Effector CD8-positive, alpha-beta T cell (primary cell): ENCODE measurements at regions not wholly inside any gene's neighbourhood (a gene's known extent, or its start where the extent isn't known, plus 50 kb on each side); places are given as distances from the start of the nearest gene placed in this dataset.

ENCODE experiments used
- DNase-seq: peaks from one replicate; lab custom pipeline; 2025; lab: John Stamatoyannopoulos, UW

GRCh38 chr10:78619115-78619851 lies 449.5 kb upstream of the ZMIZ1 start:
- DNase-seq = no peak

- no peak for DNase-seq
Measured at GRCh38 chr10:78619896-78620295, 448.9 kb upstream of the ZMIZ1 start.

GRCh38 chr10:78620985-78621799 lies 447.6 kb upstream of the ZMIZ1 start:
- no peak for DNase-seq

GRCh38 chr10:78623578-78624215 lies 445.1 kb upstream of the ZMIZ1 start:
- DNase-seq = no peak

- no peak for DNase-seq
Measured at GRCh38 chr10:78624791-78625190, 444.0 kb upstream of the ZMIZ1 start.

- no peak for DNase-seq
Measured at GRCh38 chr10:78626471-78626870, 442.3 kb upstream of the ZMIZ1 start.

GRCh38 chr10:78627254-78627795 lies 441.4 kb upstream of the ZMIZ1 start:
- no peak for DNase-seq

- no peak for DNase-seq
Measured at GRCh38 chr10:78628976-78629375, 439.8 kb upstream of the ZMIZ1 start.

GRCh38 chr10:78629773-78630172 lies 439.0 kb upstream of the ZMIZ1 start:
- no peak for DNase-seq

- DNase-seq = no peak
Measured at GRCh38 chr10:78630944-78631838, 437.6 kb upstream of the ZMIZ1 start.

GRCh38 chr10:78634389-78634815 lies 434.4 kb upstream of the ZMIZ1 start:
- no peak for DNase-seq

- DNase-seq = no peak
Measured at GRCh38 chr10:78634835-78635234, 433.9 kb upstream of the ZMIZ1 start.

- no peak for DNase-seq
Measured at GRCh38 chr10:78639629-78640028, 429.1 kb upstream of the ZMIZ1 start.

GRCh38 chr10:78640796-78641636 lies 427.8 kb upstream of the ZMIZ1 start:
- no peak for DNase-seq

GRCh38 chr10:78641693-78642092 lies 427.1 kb upstream of the ZMIZ1 start:
- DNase-seq = no peak

- no peak for DNase-seq
Measured at GRCh38 chr10:78642269-78642816, 426.4 kb upstream of the ZMIZ1 start.

- DNase-seq = no peak
Measured at GRCh38 chr10:78643513-78643912, 425.3 kb upstream of the ZMIZ1 start.

GRCh38 chr10:78644550-78644949 lies 424.2 kb upstream of the ZMIZ1 start:
- DNase-seq = no peak

- no peak for DNase-seq
Measured at GRCh38 chr10:78645169-78645686, 423.5 kb upstream of the ZMIZ1 start.

- DNase-seq = no peak
Measured at GRCh38 chr10:78645975-78646374, 422.8 kb upstream of the ZMIZ1 start.
